ENCODE measurements at regions not wholly inside any gene's neighbourhood (a gene's known extent, or its start where the extent isn't known, plus 50 kb on each side); places are given as distances from the start of the nearest gene placed in this dataset.

DNA sequence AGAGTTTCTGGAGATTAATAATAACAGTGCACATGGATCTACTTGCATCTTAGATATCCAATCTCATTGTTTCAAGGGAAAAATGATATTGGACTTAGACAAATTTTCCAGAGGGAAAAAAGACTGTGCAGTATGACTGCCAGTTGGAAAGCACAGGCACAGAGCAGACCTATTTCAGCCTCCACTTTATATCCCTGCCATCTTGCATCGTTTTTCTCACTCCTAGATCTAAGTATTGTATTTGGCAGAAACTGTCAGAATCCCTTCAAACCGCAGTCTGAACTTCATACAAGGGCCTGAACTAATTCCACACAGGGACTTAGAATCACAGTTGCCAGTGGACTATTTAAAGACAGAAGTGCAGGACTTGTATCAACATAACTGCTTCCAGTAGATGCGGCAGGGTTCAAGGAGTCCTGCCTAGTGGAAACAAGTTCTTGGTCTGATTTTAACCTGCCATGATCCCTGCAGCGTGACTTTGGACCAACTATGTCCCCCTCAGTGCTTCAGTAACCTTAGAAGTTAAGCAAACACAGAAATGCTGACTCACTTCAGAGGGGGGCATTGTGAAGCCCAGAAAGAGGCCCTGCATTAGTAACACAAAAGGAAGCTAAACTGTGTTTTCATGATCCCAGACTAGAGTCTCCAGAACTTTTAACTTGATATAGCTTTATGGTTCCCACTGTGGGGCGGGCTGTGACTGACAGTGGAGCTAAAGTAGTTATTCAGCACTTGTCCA lies 95.7 kb upstream of the PALS2 start:
- H3K36me3 ChIP-seq (ENCODE audit: low read depth, low read length) = no peaks in the 10 kb centered on the region
- peak overlapping the region; percentile 42 for H3K27ac ChIP-seq (ENCODE audit: low read length)
- peak overlapping the region; percentile 50 for H3K4me2 ChIP-seq (ENCODE audit: low read length)
- no peaks in the 10 kb centered on the region for H3K79me2 ChIP-seq (ENCODE audit: low read length)
- peaks cover 16% of the 10 kb centered on the region for H3K4me1 ChIP-seq (ENCODE audit: insufficient read depth, low read length)
- DNase-seq = peak; percentile 76
- intact Hi-C loops (cut with micrococcal nuclease) = loop anchor here (10.0 kb wide), 1 partner anchor 187 kb away; no protein-coding TSS in a partner anchor
- H3K9me3 ChIP-seq (ENCODE audit: low read length) = no peaks in the 10 kb centered on the region
- TF ChIP-seq EZH2phosphoT487 (IDR thresholded peaks at IDR 0.05; ENCODE audit: borderline replicate concordance, low read length) (no peak), CTCF (conservative IDR thresholded peaks at IDR 0.05; ENCODE audit: low read depth, low read length) (no peak), EZH2 (IDR thresholded peaks at IDR 0.05; ENCODE audit: low read length, unreplicated experiment) (no peak)
- ChIA-PET POLR2A (ENCODE audit: unreplicated experiment) (no interaction called here), CTCF (no interaction called here)
- H4K20me1 ChIP-seq (ENCODE audit: low read length) = no peaks in the 10 kb centered on the region
- no TSS peak for BruUV-seq (replicated peaks)
- peak overlapping the region; percentile 33 for H2AFZ ChIP-seq (ENCODE audit: low read length)
- peaks cover 15% of the 10 kb centered on the region; the same call in 1 of the 2 replicates for H3K27me3 ChIP-seq (ENCODE audit: low read length)
- no peak overlapping the region for H3K4me3 ChIP-seq (ENCODE audit: low read length)
- no peaks in the 10 kb centered on the region for H3K9me2 ChIP-seq (replicated peaks; ENCODE audit: low read length)
- peak; percentile 95 for ATAC-seq
- no peaks in the 10 kb centered on the region for H3F3A ChIP-seq (ENCODE audit: low read length, unreplicated experiment)
- H3K9ac ChIP-seq (ENCODE audit: low read length) = no peak overlapping the region

DNA sequence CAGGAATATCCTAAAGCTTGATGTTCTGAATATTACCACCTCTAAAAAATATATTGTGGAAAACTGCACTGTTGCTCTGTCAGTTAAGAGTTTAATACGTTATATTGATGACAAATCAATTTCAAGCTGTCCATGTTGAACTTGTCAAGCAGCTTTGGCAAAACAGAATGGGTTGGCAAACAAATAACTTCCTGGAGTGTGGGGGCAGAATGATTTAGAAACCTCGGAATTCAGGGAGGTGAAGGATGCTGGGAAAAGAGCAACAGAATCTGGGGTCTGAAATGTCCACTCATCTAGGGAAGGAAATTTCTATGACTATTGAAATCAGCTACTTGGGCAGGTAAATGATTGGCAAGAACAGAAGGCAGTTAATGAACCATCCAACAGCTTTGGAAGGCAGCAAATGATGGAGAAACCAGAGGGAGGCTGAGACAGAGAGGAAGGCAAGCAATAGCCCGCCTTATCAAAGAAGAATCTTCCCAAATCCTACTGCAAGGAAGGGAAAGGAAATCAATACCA lies 95.1 kb upstream of the PALS2 start:
- Histone ChIP-seq H3K79me2 (ENCODE audit: low read length) (no peaks in the 10 kb centered on the region), H3K27ac (ENCODE audit: low read length) (peak overlapping the region; percentile 42), H2AFZ (ENCODE audit: low read length) (peak overlapping the region; percentile 33), H3K4me3 (ENCODE audit: low read length) (no peak overlapping the region), H3K9me2 (replicated peaks; ENCODE audit: low read length) (no peaks in the 10 kb centered on the region), H3K9me3 (ENCODE audit: low read length) (no peaks in the 10 kb centered on the region), H3F3A (ENCODE audit: low read length, unreplicated experiment) (no peaks in the 10 kb centered on the region), H4K20me1 (ENCODE audit: low read length) (no peaks in the 10 kb centered on the region), H3K4me1 (ENCODE audit: insufficient read depth, low read length) (peaks cover 16% of the 10 kb centered on the region), H3K36me3 (ENCODE audit: low read depth, low read length) (no peaks in the 10 kb centered on the region), H3K27me3 (ENCODE audit: low read length) (peaks cover 20% of the 10 kb centered on the region), H3K4me2 (ENCODE audit: low read length) (peak overlapping the region; percentile 50), H3K9ac (ENCODE audit: low read length) (no peak overlapping the region)
- ChIA-PET CTCF (no interaction called here), POLR2A (ENCODE audit: unreplicated experiment) (no interaction called here)
- no peak for ATAC-seq
- intact Hi-C loops (cut with micrococcal nuclease) = loop anchor here (10.0 kb wide), 1 partner anchor 187 kb away; no protein-coding TSS in a partner anchor
- no TSS peak for BruUV-seq (replicated peaks)
- no peak for TF ChIP-seq EZH2 (IDR thresholded peaks at IDR 0.05; ENCODE audit: low read length, unreplicated experiment)
- TF ChIP-seq CTCF (conservative IDR thresholded peaks at IDR 0.05; ENCODE audit: low read depth, low read length) = no peak
- TF ChIP-seq EZH2phosphoT487 (IDR thresholded peaks at IDR 0.05; ENCODE audit: borderline replicate concordance, low read length) = no peak
- peak; percentile 52 for DNase-seq

DNA sequence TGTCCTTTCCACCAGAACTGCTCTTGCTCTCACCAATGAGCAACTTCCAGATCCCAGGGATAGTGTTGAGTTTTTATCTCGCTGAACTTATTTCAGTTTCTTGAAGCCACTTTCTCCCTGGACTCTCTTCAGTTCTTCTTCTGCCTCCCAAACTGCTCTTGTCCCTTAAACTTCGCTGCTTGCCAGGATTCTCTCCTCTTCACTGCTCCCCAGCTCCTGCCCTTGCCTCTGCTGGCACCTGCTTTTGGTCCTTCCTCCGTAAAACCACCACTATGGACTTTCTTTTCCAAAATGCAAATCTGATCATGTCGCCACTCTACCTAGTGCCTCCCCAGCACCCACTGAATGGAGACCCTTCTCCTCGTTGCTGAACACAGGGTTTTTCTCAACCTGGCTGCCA lies 92.8 kb upstream of the PALS2 start:
- Histone ChIP-seq H3K27ac (ENCODE audit: low read length) (no peak overlapping the region), H3K9me3 (ENCODE audit: low read length) (no peaks in the 10 kb centered on the region), H3K79me2 (ENCODE audit: low read length) (no peaks in the 10 kb centered on the region), H3K4me3 (ENCODE audit: low read length) (no peak overlapping the region), H3K4me1 (ENCODE audit: insufficient read depth, low read length) (peaks cover 16% of the 10 kb centered on the region), H2AFZ (ENCODE audit: low read length) (no peak overlapping the region), H3K36me3 (ENCODE audit: low read depth, low read length) (no peaks in the 10 kb centered on the region), H4K20me1 (ENCODE audit: low read length) (no peaks in the 10 kb centered on the region), H3K4me2 (ENCODE audit: low read length) (no peak overlapping the region), H3K27me3 (ENCODE audit: low read length) (peaks cover 26% of the 10 kb centered on the region), H3F3A (ENCODE audit: low read length, unreplicated experiment) (no peaks in the 10 kb centered on the region), H3K9ac (ENCODE audit: low read length) (no peak overlapping the region), H3K9me2 (replicated peaks; ENCODE audit: low read length) (no peaks in the 10 kb centered on the region)
- BruUV-seq (replicated peaks) = no TSS peak
- no peak for DNase-seq
- POLR2A ChIA-PET (ENCODE audit: unreplicated experiment) = no interaction called here
- intact Hi-C loops (cut with micrococcal nuclease) = no loop called here
- CTCF ChIA-PET = no interaction called here
- TF ChIP-seq EZH2 (IDR thresholded peaks at IDR 0.05; ENCODE audit: low read length, unreplicated experiment) = no peak
- no peak for TF ChIP-seq EZH2phosphoT487 (IDR thresholded peaks at IDR 0.05; ENCODE audit: borderline replicate concordance, low read length)
- no peak for TF ChIP-seq CTCF (conservative IDR thresholded peaks at IDR 0.05; ENCODE audit: low read depth, low read length)
- ATAC-seq = no peak

Measured in PC-3 (cell line).